ENCODE measurements at regions not wholly inside any gene's neighbourhood (a gene's known extent, or its start where the extent isn't known, plus 50 kb on each side); places are given as distances from the start of the nearest gene placed in this dataset.

- no peak for DNase-seq
Measured at GRCh38 chrX:151476604-151477303, 79.7 kb downstream of the VMA21 start.

- DNase-seq: no peak
Measured at GRCh38 chrX:151478058-151478457, 81.1 kb downstream of the VMA21 start.

- DNase-seq: peak; percentile 26
Measured at GRCh38 chrX:151488677-151489076, 74.8 kb upstream of the PASD1 start.

- peak; percentile 28 for DNase-seq
Measured at GRCh38 chrX:151505796-151506195, 57.7 kb upstream of the PASD1 start.

GRCh38 chrX:151510203-151510602 is 53.3 kb upstream of the PASD1 start:
- DNase-seq: no peak

GRCh38 chrX:151513472-151513871 is 50.0 kb upstream of the PASD1 start:
- no peak for DNase-seq
